GM04503 (cell line): ENCODE measurements at regions not wholly inside any gene's neighbourhood (a gene's known extent, or its start where the extent isn't known, plus 50 kb on each side); places are given as distances from the start of the nearest gene placed in this dataset.

ENCODE experiments used
- DNase-seq: peaks from one replicate; pipeline ENCODE4 v3.0.0-alpha.2; 2012; ENCODE audit warnings: low read depth

- DNase-seq = peak; percentile 87
These were observed 151.7 kb downstream of the NUAK1 start for GRCh38 chr12:105986779-105987684.

GRCh38 chr12:105987685-105988035 lies 151.1 kb downstream of the NUAK1 start:
- no peak for DNase-seq

- no peak for DNase-seq
These were observed 145.7 kb downstream of the NUAK1 start for GRCh38 chr12:105992849-105993740.

GRCh38 chr12:105993766-105994555 lies 144.8 kb downstream of the NUAK1 start:
- no peak for DNase-seq

- no peak for DNase-seq
These were observed 142.8 kb downstream of the NUAK1 start for GRCh38 chr12:105995961-105996431.

DNA sequence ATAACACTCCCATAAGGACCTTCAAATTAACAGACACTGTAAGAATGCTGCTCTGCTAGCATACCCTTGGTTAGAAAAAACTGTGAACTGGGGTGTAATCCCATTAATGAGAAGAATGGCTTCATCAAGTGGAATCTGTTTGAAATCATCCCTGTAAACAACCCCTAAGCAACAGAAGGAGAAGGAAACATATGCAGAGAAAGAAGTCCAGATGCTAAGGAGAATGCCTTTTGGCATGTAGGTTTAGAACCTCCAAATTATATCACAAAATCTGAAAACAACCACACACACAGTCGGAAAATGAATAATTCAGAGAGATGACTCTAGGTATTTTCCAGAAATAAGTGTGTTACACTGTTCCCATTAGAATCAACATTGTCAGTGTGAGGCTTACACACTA lies 140.2 kb downstream of the NUAK1 start:
- no peak for DNase-seq

GRCh38 chr12:106000382-106001104 lies 138.2 kb downstream of the NUAK1 start:
- DNase-seq = no peak

- no peak for DNase-seq
These were observed 137.5 kb downstream of the NUAK1 start for GRCh38 chr12:106001105-106001836.

DNA sequence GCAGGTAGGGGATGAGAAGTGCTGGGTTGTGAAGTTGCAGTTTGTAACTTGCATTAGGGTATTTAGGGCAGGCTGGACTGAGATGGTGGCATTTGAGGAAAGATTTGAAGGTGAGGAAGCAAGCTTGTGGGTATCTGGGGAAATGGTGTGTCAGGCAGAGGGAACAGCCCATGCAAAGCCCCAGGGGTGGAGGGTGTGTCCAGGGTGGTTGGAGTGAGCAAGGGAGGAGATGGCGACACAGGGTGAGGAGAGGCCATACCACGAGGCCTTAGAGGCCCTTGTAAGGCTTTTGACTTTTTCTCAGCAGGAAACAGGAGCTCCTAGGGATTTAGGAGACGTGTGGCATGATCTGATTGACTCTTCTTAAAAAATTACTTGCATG lies 136.9 kb downstream of the NUAK1 start:
- DNase-seq = no peak

DNA sequence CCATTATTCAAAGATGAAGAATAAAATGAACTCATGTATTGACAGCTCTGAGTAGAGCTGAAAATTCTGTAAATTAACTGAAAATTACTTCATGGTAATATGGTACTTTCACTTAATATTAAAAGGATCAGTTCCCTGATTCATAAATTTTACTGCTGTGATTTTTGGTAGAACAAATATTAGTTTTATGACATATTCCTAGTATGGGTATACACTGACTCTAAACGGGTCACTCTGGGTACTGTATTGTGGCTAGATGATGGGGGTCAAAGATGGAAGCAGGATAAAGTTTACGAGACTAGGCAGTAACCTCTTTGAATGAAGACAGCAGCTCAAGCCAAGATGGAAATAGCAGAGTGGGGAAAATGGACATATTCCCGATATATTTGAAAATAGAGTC lies 135.5 kb downstream of the NUAK1 start:
- no peak for DNase-seq

DNA sequence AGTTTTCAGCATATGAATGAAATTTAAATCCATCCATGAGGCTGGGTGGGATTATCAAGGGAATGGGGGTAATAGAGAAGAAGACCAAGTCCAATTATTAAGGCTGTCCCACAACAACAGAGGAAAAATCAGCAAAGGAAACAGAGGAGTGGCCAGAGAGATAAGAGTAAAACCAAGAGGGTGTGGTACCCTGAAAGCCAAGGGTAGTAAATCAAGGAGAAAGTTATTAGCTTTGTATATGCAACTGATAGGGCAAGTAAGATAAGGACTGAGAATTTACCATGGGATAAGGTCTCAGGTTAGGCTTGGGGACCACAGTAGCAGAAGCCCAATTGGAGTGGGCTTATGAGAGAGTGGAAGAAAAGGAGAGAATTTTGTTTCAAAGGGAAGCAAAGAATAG lies 134.5 kb downstream of the NUAK1 start:
- no peak for DNase-seq

DNA sequence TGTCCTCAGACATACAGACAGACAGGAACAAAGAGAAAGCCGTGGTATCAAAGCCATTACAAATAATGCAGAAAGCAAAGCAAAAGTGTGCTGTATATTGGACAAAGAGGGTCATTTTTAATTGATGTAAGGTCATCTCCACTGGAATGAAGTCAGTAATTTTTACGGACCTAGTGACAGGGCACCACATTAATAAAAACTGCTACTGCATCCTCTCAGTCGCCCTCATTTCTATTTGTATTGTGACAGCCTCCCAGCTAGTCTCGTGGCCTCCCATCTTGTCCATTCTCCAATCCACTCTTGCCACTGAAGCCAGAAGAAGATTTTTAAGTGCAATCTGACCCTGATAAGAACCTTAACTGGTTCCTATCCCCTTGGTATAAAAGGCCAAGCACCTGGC lies 132.4 kb downstream of the NUAK1 start:
- no peak for DNase-seq

- no peak for DNase-seq
These were observed 131.8 kb downstream of the NUAK1 start for GRCh38 chr12:106006940-106007339.

DNA sequence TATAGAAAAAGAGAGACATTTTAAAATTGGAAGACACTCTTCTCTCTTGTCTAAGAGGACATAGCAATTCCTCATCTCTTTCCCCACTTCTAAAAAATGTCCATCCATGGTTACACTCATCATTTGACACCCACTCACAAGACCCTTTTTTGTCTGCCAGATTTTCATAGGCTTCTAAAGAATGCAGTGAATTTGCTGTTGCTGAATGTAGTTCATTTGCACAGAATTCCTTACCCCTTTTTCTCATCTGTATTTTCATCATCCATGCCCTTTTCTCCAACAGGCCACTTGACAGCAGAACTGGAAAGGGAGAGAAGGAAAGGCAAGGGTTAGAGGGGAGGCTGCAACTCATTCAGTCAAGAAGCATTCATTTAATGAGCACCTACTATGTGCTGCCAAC lies 128.0 kb downstream of the NUAK1 start:
- DNase-seq = no peak
